ENCODE measurements at regions not wholly inside any gene's neighbourhood (a gene's known extent, or its start where the extent isn't known, plus 50 kb on each side); places are given as distances from the start of the nearest gene placed in this dataset.

DNA sequence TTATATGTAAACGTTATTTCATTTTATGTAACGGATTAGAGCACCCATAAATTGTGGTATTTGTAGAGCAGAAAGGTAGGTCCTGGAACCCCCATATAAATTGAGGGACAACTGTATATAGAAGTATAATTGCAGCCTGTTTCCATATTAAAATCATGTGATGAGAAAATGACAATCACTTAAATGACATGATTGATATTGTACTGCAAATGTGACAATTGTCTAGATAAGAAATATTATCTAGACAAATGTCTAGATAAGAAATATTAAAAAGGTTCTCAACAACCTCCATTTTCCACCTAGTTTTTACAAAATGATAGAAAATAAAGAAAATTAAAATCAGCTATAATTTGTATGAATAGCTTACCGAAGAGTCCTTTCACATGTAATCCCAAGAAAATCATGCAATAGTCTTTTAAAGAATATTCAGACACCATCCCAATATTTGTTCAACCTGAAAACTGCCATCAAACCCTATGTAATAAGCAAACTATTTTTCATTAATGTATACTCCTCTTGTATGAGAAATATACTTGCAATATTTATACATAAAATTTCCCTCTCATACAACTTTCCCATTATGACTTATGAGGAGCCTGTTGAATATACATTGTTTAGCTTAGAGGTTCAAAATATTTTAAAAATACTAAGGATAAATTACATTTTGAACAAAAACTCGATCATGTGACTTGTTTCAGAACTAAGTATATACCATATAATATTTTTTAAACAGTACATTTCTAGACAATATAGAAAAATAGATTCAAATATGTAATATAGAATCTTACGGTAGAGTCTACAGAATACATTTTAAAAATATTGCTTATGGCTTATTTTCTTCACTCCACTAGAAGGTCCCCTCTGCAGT lies 153.2 kb downstream of the CRPPA start:
- TF ChIP-seq, protein P1, sequence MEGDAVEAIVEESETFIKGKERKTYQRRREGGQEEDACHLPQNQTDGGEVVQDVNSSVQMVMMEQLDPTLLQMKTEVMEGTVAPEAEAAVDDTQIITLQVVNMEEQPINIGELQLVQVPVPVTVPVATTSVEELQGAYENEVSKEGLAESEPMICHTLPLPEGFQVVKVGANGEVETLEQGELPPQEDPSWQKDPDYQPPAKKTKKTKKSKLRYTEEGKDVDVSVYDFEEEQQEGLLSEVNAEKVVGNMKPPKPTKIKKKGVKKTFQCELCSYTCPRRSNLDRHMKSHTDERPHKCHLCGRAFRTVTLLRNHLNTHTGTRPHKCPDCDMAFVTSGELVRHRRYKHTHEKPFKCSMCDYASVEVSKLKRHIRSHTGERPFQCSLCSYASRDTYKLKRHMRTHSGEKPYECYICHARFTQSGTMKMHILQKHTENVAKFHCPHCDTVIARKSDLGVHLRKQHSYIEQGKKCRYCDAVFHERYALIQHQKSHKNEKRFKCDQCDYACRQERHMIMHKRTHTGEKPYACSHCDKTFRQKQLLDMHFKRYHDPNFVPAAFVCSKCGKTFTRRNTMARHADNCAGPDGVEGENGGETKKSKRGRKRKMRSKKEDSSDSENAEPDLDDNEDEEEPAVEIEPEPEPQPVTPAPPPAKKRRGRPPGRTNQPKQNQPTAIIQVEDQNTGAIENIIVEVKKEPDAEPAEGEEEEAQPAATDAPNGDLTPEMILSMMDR (IDR thresholded peaks at IDR 0.05; ENCODE audit: borderline replicate concordance, extremely low read depth, low read length, poor library complexity, severe bottlenecking): no peak
- no peak for TF ChIP-seq EZH2 (IDR thresholded peaks at IDR 0.05; ENCODE audit: borderline replicate concordance, low read depth, low read length, severe bottlenecking)
